ENCODE measurements at regions not wholly inside any gene's neighbourhood (a gene's known extent, or its start where the extent isn't known, plus 50 kb on each side); places are given as distances from the start of the nearest gene placed in this dataset.

DNA sequence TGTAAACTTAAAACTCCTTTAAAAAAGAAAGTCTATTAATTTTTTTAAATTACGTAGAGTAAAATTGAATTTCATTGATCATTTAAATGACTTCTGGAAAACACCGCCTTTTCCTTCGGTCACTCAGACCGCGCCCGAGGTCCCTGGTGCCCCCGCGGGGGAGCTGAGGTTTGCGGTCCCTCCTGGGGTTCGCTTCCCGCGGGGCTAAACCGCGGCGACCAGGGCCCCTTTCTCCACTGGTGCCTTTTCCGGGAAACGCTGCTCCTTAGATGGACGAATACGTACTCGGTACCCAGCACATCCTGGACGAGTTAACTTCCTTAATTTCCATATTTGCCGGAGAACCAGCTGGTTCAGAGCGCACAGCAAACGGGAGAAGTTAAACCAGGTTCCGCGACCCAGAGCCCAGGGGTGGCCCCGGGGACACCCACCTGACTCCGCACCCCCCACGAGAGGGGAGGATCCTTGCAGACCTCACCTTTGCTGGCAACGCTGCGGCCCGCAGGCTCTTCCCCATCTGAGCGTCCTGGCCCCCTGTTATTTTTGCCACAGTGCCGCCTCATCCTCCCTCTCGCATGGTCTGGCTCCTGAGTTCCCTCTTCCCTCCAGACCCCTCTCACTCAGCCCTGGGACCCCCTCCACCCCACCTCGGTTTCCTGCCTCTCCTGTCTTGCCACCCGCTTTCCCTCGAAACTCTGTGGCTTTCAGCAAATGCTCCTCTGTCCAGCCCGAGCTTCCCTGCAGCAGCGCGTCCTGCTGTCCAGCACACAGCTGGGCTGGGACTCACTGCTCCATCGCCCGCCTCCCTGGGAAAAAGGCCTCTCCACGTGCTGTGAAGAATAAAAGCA is 420.0 kb upstream of the MYT1L start:
- H3K9me2 ChIP-seq (ENCODE audit: low read depth, low read length), result no peaks in the 10 kb centered on the region
- no peaks in the 10 kb centered on the region for H3K27me3 ChIP-seq (ENCODE audit: insufficient read depth, low read length)
- no peak overlapping the region for H3K4me2 ChIP-seq (ENCODE audit: low read length)
- no peaks in the 10 kb centered on the region for H3F3A ChIP-seq (ENCODE audit: insufficient read depth, low read length)
- no peak overlapping the region for H3K27ac ChIP-seq (ENCODE audit: low read depth, low read length, poor library complexity, severe bottlenecking)
- no peaks in the 10 kb centered on the region for H4K20me1 ChIP-seq (ENCODE audit: insufficient read depth, low read length)
- H2AFZ ChIP-seq (ENCODE audit: low read length), result no peak overlapping the region
- H3K9me3 ChIP-seq (ENCODE audit: low read length), result 0 out of 2 replicates have a peak, but pooled peaks cover 3% of the 10 kb centered on the region
- H3K4me1 ChIP-seq (ENCODE audit: insufficient read depth, low read length, severe bottlenecking), result no peaks in the 10 kb centered on the region
- TF ChIP-seq EZH2 (IDR thresholded peaks at IDR 0.05; ENCODE audit: borderline replicate concordance, low read length), result no peak
- TF ChIP-seq, protein P1, sequence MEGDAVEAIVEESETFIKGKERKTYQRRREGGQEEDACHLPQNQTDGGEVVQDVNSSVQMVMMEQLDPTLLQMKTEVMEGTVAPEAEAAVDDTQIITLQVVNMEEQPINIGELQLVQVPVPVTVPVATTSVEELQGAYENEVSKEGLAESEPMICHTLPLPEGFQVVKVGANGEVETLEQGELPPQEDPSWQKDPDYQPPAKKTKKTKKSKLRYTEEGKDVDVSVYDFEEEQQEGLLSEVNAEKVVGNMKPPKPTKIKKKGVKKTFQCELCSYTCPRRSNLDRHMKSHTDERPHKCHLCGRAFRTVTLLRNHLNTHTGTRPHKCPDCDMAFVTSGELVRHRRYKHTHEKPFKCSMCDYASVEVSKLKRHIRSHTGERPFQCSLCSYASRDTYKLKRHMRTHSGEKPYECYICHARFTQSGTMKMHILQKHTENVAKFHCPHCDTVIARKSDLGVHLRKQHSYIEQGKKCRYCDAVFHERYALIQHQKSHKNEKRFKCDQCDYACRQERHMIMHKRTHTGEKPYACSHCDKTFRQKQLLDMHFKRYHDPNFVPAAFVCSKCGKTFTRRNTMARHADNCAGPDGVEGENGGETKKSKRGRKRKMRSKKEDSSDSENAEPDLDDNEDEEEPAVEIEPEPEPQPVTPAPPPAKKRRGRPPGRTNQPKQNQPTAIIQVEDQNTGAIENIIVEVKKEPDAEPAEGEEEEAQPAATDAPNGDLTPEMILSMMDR (IDR thresholded peaks at IDR 0.05; ENCODE audit: low read length), result no peak
- H3K4me3 ChIP-seq (ENCODE audit: low read depth, low read length, poor library complexity, severe bottlenecking), result no peak overlapping the region
- no peaks in the 10 kb centered on the region for H3K36me3 ChIP-seq (ENCODE audit: insufficient read depth, low read length)
- H3K79me2 ChIP-seq (ENCODE audit: insufficient read depth, low read length), result no peaks in the 10 kb centered on the region
- H3K9ac ChIP-seq (ENCODE audit: low read length), result no peak overlapping the region

DNA sequence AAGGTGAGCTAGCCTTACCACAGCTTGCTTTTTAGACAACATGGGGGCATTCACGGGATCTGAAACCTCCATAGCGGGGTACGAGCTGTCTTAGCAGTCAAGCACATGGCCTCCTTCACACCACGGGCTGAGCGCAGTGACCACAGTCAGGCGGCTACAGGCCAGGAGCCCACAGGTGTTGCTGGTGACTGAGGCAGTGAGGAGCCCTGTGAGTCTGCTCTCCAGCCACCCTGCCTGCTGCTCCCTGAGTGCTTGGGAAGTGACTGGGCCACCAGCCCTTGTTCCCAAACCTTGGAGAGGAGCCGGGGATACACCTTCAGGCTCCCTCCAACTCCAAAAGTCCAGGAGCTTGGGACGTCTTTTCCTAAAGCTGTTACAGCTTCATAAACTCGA is 418.1 kb upstream of the MYT1L start:
- H3K4me3 ChIP-seq (ENCODE audit: low read depth, low read length, poor library complexity, severe bottlenecking), result no peak overlapping the region
- TF ChIP-seq EZH2 (IDR thresholded peaks at IDR 0.05; ENCODE audit: borderline replicate concordance, low read length), result no peak
- TF ChIP-seq, protein P1 (IDR thresholded peaks at IDR 0.05; ENCODE audit: low read length), result no peak
- H3K4me2 ChIP-seq (ENCODE audit: low read length), result no peak overlapping the region
- no peak overlapping the region for H3K9ac ChIP-seq (ENCODE audit: low read length)
- no peaks in the 10 kb centered on the region for H3F3A ChIP-seq (ENCODE audit: insufficient read depth, low read length)
- no peaks in the 10 kb centered on the region for H3K9me2 ChIP-seq (ENCODE audit: low read depth, low read length)
- H3K27me3 ChIP-seq (ENCODE audit: insufficient read depth, low read length), result no peaks in the 10 kb centered on the region
- no peaks in the 10 kb centered on the region for H3K79me2 ChIP-seq (ENCODE audit: insufficient read depth, low read length)
- H4K20me1 ChIP-seq (ENCODE audit: insufficient read depth, low read length), result no peaks in the 10 kb centered on the region
- no peaks in the 10 kb centered on the region for H3K36me3 ChIP-seq (ENCODE audit: insufficient read depth, low read length)
- 0 out of 2 replicates have a peak, but pooled peaks cover 3% of the 10 kb centered on the region for H3K9me3 ChIP-seq (ENCODE audit: low read length)
- no peak overlapping the region for H2AFZ ChIP-seq (ENCODE audit: low read length)
- H3K4me1 ChIP-seq (ENCODE audit: insufficient read depth, low read length, severe bottlenecking), result no peaks in the 10 kb centered on the region
- H3K27ac ChIP-seq (ENCODE audit: low read depth, low read length, poor library complexity, severe bottlenecking), result no peak overlapping the region

DNA sequence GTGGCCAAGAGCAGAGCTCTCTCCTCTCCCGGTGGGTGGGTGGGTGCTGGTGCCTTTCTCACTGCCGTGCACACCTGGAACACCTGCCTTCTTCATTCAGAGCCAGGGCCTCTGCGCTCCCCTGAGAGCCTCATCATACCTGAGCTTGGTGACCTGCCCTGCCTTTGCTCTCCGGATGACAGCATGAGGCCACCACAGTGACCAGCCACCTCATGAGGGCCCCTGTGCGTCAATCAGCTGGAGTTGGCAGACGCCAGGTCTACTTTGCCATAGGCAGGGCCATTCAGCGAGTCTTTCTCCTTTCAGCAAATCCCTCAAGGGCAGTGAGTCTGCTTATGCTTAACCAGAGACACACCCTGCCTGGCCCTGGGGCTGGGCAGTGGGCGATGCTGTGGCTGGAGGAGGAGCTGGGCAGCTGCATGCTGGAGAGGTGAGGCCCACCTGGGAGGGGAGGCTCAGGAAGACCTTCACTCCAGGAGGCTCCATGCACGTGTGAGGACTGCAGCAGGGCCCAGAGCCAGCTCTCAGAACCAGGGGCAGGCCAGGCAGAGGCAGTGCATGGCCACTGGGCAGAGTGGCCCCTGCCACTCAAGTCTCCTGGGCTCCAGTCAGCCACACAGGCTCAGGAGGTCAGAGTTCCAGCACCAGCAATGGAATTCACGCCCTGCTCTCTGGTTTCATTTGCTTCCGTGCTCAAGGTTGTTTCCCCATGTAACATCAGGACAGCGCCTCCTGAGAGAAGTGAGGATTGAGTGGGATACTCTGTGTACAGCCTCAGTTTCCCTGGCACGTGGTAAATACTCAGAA is 417.5 kb upstream of the MYT1L start:
- no peaks in the 10 kb centered on the region for H3K9me3 ChIP-seq (ENCODE audit: low read length)
- no peaks in the 10 kb centered on the region for H3K4me1 ChIP-seq (ENCODE audit: insufficient read depth, low read length, severe bottlenecking)
- H2AFZ ChIP-seq (ENCODE audit: low read length), result no peak overlapping the region
- H3K4me2 ChIP-seq (ENCODE audit: low read length), result no peak overlapping the region
- H3K27ac ChIP-seq (ENCODE audit: low read depth, low read length, poor library complexity, severe bottlenecking), result no peak overlapping the region
- TF ChIP-seq, protein P1 (IDR thresholded peaks at IDR 0.05; ENCODE audit: low read length), result no peak
- no peak for TF ChIP-seq EZH2 (IDR thresholded peaks at IDR 0.05; ENCODE audit: borderline replicate concordance, low read length)
- no peaks in the 10 kb centered on the region for H3K79me2 ChIP-seq (ENCODE audit: insufficient read depth, low read length)
- H3K36me3 ChIP-seq (ENCODE audit: insufficient read depth, low read length), result no peaks in the 10 kb centered on the region
- H3F3A ChIP-seq (ENCODE audit: insufficient read depth, low read length), result no peaks in the 10 kb centered on the region
- H3K27me3 ChIP-seq (ENCODE audit: insufficient read depth, low read length), result no peaks in the 10 kb centered on the region
- H3K9ac ChIP-seq (ENCODE audit: low read length), result no peak overlapping the region
- no peak overlapping the region for H3K4me3 ChIP-seq (ENCODE audit: low read depth, low read length, poor library complexity, severe bottlenecking)
- H3K9me2 ChIP-seq (ENCODE audit: low read depth, low read length), result no peaks in the 10 kb centered on the region
- no peaks in the 10 kb centered on the region for H4K20me1 ChIP-seq (ENCODE audit: insufficient read depth, low read length)
